Stimulated activated CD8-positive, alpha-beta memory T cell treated with anti-CD3 and anti-CD28 coated beads, Interleukin-4, amount 100 ng/mL, for 24 hours (primary cell): ENCODE measurements at regions not wholly inside any gene's neighbourhood (a gene's known extent, or its start where the extent isn't known, plus 50 kb on each side); places are given as distances from the start of the nearest gene placed in this dataset.

Source experiments
- DNase-seq: peaks from one replicate; pipeline ENCODE4 v3.0.0-alpha.2; 2020; ENCODE audit warnings: low read depth

GRCh38 chr2:42872721-42873120 is 80.3 kb upstream of the HAAO start:
- DNase-seq = no peak

GRCh38 chr2:42871372-42871771 is 79.0 kb upstream of the HAAO start:
- no peak for DNase-seq

- no peak for DNase-seq
Observed at GRCh38 chr2:42868874-42869273, 76.5 kb upstream of the HAAO start.

- DNase-seq = no peak
Observed at GRCh38 chr2:42868096-42868495, 75.7 kb upstream of the HAAO start.

- no peak for DNase-seq
Observed at GRCh38 chr2:42867093-42868065, 75.0 kb upstream of the HAAO start.

- no peak for DNase-seq
Observed at GRCh38 chr2:42865884-42866881, 73.8 kb upstream of the HAAO start.

- DNase-seq = no peak
Observed at GRCh38 chr2:42864641-42865280, 72.4 kb upstream of the HAAO start.

- DNase-seq = no peak
Observed at GRCh38 chr2:42864222-42864621, 71.8 kb upstream of the HAAO start.

GRCh38 chr2:42863751-42864150 is 71.4 kb upstream of the HAAO start:
- no peak for DNase-seq

- no peak for DNase-seq
Observed at GRCh38 chr2:42863320-42863719, 70.9 kb upstream of the HAAO start.

- no peak for DNase-seq
Observed at GRCh38 chr2:42862669-42863185, 70.3 kb upstream of the HAAO start.

- DNase-seq = no peak
Observed at GRCh38 chr2:42861321-42861720, 68.9 kb upstream of the HAAO start.

GRCh38 chr2:42860319-42861094 is 68.1 kb upstream of the HAAO start:
- no peak for DNase-seq

- DNase-seq = no peak
Observed at GRCh38 chr2:42859791-42860190, 67.4 kb upstream of the HAAO start.

GRCh38 chr2:42859006-42859552 is 66.7 kb upstream of the HAAO start:
- DNase-seq = peak; percentile 45

GRCh38 chr2:42858140-42859005 is 66.0 kb upstream of the HAAO start:
- no peak for DNase-seq

GRCh38 chr2:42856891-42857632 is 64.7 kb upstream of the HAAO start:
- no peak for DNase-seq

- DNase-seq = no peak
Observed at GRCh38 chr2:42856106-42856860, 63.9 kb upstream of the HAAO start.
